Suprapubic skin (tissue), 4 donors: ENCODE measurements at regions not wholly inside any gene's neighbourhood (a gene's known extent, or its start where the extent isn't known, plus 50 kb on each side); places are given as distances from the start of the nearest gene placed in this dataset.

Experiments used
- DNase-seq, 2 donors: peaks; one replicate each; pipeline ENCODE4 v3.0.0-alpha.2; 2019; ENCODE audit warnings: low spot score in 2 of 2
- H3K27ac ChIP-seq: fragments of 200-600 bp; sonication (generic); one replicate; pipeline ENCODE4 v1.5.1; 2019
- H3K27me3 ChIP-seq: fragments of 200-600 bp; sonication (generic); one replicate; pipeline ENCODE4 v1.5.1; 2019
- H3K36me3 ChIP-seq: fragments of 200-600 bp; sonication (generic); one replicate; pipeline ENCODE4 v1.5.1; 2019
- H3K4me1 ChIP-seq: fragments of 200-600 bp; sonication (generic); one replicate; pipeline ENCODE4 v1.5.1; 2019
- H3K4me3 ChIP-seq: fragments of 200-600 bp; sonication (generic); one replicate; pipeline ENCODE4 v1.5.1; 2019; ENCODE audit warnings: mild to moderate bottlenecking
- H3K9me3 ChIP-seq: fragments of 200-600 bp; sonication (generic); one replicate; pipeline ENCODE4 v1.5.1; 2019
- CTCF ChIP-seq, 2 donors: fragments of 200-600 bp in 1 of 2; fragments of 450-650 bp in 1 of 2; sonication (generic) in 1 of 2; IDR thresholded peaks; one replicate each; pipeline ENCODE4 v1.5.1; 2016 to 2019; ENCODE audit warnings: antibody characterized with exemption in 2 of 2, mild to moderate bottlenecking in 1 of 2, moderate library complexity in 1 of 2
- EP300 ChIP-seq: sonication (generic); formaldehyde crosslinking; IDR thresholded peaks from one replicate; pipeline ENCODE4 v1.6.1; 2017; ENCODE audit warnings: antibody characterized with exemption
- POLR2A ChIP-seq, 2 donors: fragments of 450-650 bp; IDR thresholded peaks; one replicate each; pipeline ENCODE4 v1.6.1; 2017; ENCODE audit warnings: antibody characterized with exemption in 2 of 2, mild to moderate bottlenecking in 2 of 2, moderate library complexity in 2 of 2
- POLR2AphosphoS5 ChIP-seq, 3 donors: sonication (generic); formaldehyde crosslinking; IDR thresholded peaks; one replicate each; pipeline ENCODE4 v1.6.1; 2017; ENCODE audit warnings: antibody characterized with exemption in 3 of 3
- WGBS: methylation state at CpG from one replicate; pipeline ENCODE4 v1.1.5; 2018; 5-methylcytosine and 5-hydroxymethylcytosine counted together

GRCh38 chr16:8391257-8391656 is 199.1 kb downstream of the TMEM114 start:
- Histone ChIP-seq H3K27ac (no peak overlapping the region), H3K9me3 (no peaks in the 10 kb centered on the region), H3K27me3 (no peaks in the 10 kb centered on the region), H3K36me3 (no peaks in the 10 kb centered on the region), H3K4me3 (no peak overlapping the region), H3K4me1 (no peaks in the 10 kb centered on the region)
- TF ChIP-seq EP300: no peak
- TF ChIP-seq POLR2AphosphoS5 (IDR thresholded peaks at IDR 0.05): no peak
- no peak for TF ChIP-seq CTCF (IDR thresholded peaks at IDR 0.05)
- TF ChIP-seq POLR2A (IDR thresholded peaks at IDR 0.05): no peak
- no peak for DNase-seq
- 78% methylated on average over 3 of the region's 3 CpGs for WGBS

GRCh38 chr16:8388684-8389083 is 201.6 kb downstream of the TMEM114 start:
- no peaks in the 10 kb centered on the region for H3K9me3 ChIP-seq
- H3K27me3 ChIP-seq: no peaks in the 10 kb centered on the region
- no peak overlapping the region for H3K4me3 ChIP-seq
- no peaks in the 10 kb centered on the region for H3K4me1 ChIP-seq
- TF ChIP-seq EP300 (no peak), CTCF (IDR thresholded peaks at IDR 0.05) (no peak), POLR2AphosphoS5 (IDR thresholded peaks at IDR 0.05) (no peak), POLR2A (IDR thresholded peaks at IDR 0.05) (no peak)
- no peak overlapping the region for H3K27ac ChIP-seq
- H3K36me3 ChIP-seq: no peaks in the 10 kb centered on the region
- 85% methylated on average over 3 of the region's 3 CpGs for WGBS
- DNase-seq: no peak

- DNase-seq: no peak
- TF ChIP-seq EP300: no peak
These were observed 208.5 kb downstream of the TMEM114 start for GRCh38 chr16:8381814-8382213.

GRCh38 chr16:8380311-8380710 is 210.0 kb downstream of the TMEM114 start:
- 73% methylated on average over 6 of the region's 6 CpGs for WGBS
- no peak overlapping the region for H3K27ac ChIP-seq
- TF ChIP-seq POLR2A (IDR thresholded peaks at IDR 0.05) (no peak), EP300 (no peak), CTCF (IDR thresholded peaks at IDR 0.05) (no peak), POLR2AphosphoS5 (IDR thresholded peaks at IDR 0.05) (no peak)
- no peak for DNase-seq
- H3K36me3 ChIP-seq: no peaks in the 10 kb centered on the region
- H3K4me3 ChIP-seq: no peak overlapping the region
- no peaks in the 10 kb centered on the region for H3K9me3 ChIP-seq
- no peaks in the 10 kb centered on the region for H3K4me1 ChIP-seq
- no peaks in the 10 kb centered on the region for H3K27me3 ChIP-seq

More at GRCh38 chr16:8381814-8382213, 208.5 kb downstream of the TMEM114 start:
- H3K27me3 ChIP-seq: no peaks in the 10 kb centered on the region
- H3K4me1 ChIP-seq: no peaks in the 10 kb centered on the region
- no peak overlapping the region for H3K27ac ChIP-seq
- 82% methylated on average over 9 of the region's 9 CpGs for WGBS
- H3K4me3 ChIP-seq: no peak overlapping the region
- no peaks in the 10 kb centered on the region for H3K9me3 ChIP-seq
- no peaks in the 10 kb centered on the region for H3K36me3 ChIP-seq

GRCh38 chr16:8377864-8378263 is 212.4 kb downstream of the TMEM114 start:
- no peak overlapping the region for H3K4me3 ChIP-seq
- no peak for DNase-seq
- H3K9me3 ChIP-seq: no peaks in the 10 kb centered on the region
- no peak for TF ChIP-seq EP300
- TF ChIP-seq CTCF (IDR thresholded peaks at IDR 0.05): no peak
- TF ChIP-seq POLR2A (IDR thresholded peaks at IDR 0.05): no peak
- TF ChIP-seq POLR2AphosphoS5 (IDR thresholded peaks at IDR 0.05): no peak
- no peaks in the 10 kb centered on the region for H3K4me1 ChIP-seq
- WGBS: 80% methylated on average over 3 of the region's 3 CpGs
- no peaks in the 10 kb centered on the region for H3K36me3 ChIP-seq
- no peaks in the 10 kb centered on the region for H3K27me3 ChIP-seq
- no peak overlapping the region for H3K27ac ChIP-seq

GRCh38 chr16:8376858-8377257 is 213.5 kb downstream of the TMEM114 start:
- Histone ChIP-seq H3K9me3 (no peaks in the 10 kb centered on the region), H3K27me3 (no peaks in the 10 kb centered on the region), H3K36me3 (no peaks in the 10 kb centered on the region), H3K4me3 (no peak overlapping the region), H3K4me1 (no peaks in the 10 kb centered on the region), H3K27ac (no peak overlapping the region)
- DNase-seq: no peak
- TF ChIP-seq POLR2AphosphoS5 (IDR thresholded peaks at IDR 0.05): no peak
- no peak for TF ChIP-seq EP300
- TF ChIP-seq CTCF (IDR thresholded peaks at IDR 0.05): no peak
